H1 (cell line): ENCODE measurements at regions not wholly inside any gene's neighbourhood (a gene's known extent, or its start where the extent isn't known, plus 50 kb on each side); places are given as distances from the start of the nearest gene placed in this dataset.
A peak's percentile ranks its signal among the peaks of the same experiment; 100 is the strongest.

Experiments
- CTCF ChIA-PET: fragments of 300-600 bp; sonication (Branson Sonifier 250); formaldehyde crosslinking; loops from one replicate; lab custom pipeline; 2021; ENCODE audit not compliant: partially characterized antibody; lab: Charles Lee
- POLR2A ChIA-PET: fragments of 300-600 bp; sonication (Branson Sonifier 250); formaldehyde crosslinking; loops from one replicate; lab custom pipeline; 2021; ENCODE audit warnings: inconsistent platforms; ENCODE audit not compliant: partially characterized antibody; lab: Charles Lee
- DNase-seq, 2 experiments: peaks; one replicate each; pipeline versions ENCODE4 v3.0.0 to v3.0.0-alpha.2; 2010 to 2022; ENCODE audit warnings: low spot score in 2 of 2, low read depth in 1 of 2, mixed read lengths in 1 of 2
- FAIRE-seq: peaks from 2 replicates; lab custom pipeline; 2011; peaks lifted over from hg19 to GRCh38; lab: Jason Lieb, UNC
- H2AFZ ChIP-seq: 2 replicates; pipeline ENCODE4 v1.8.1; 2012; ENCODE audit warnings: low read length, inconsistent platforms
- H2AK5ac ChIP-seq: 2 replicates; pipeline ENCODE4 v1.6.1; 2013; ENCODE audit warnings: low read depth, low read length
- H2BK120ac ChIP-seq: replicated peaks from 2 replicates; pipeline ENCODE3; 2013; ENCODE audit warnings: low read depth, low read length, inconsistent platforms
- H2BK12ac ChIP-seq: 2 replicates; pipeline ENCODE4 v1.6.1; 2013; ENCODE audit warnings: low read depth, low read length
- H2BK15ac ChIP-seq: 2 replicates; pipeline ENCODE4 v1.6.1; 2013; ENCODE audit warnings: low read length
- H2BK20ac ChIP-seq: 2 replicates; pipeline ENCODE4 v1.6.1; 2013; ENCODE audit warnings: low read length
- H2BK5ac ChIP-seq: 2 replicates; pipeline ENCODE4 v1.6.1; 2013; ENCODE audit warnings: low read depth, low read length
- H3K14ac ChIP-seq: 2 replicates; pipeline ENCODE4 v1.6.1; 2013; ENCODE audit warnings: inconsistent platforms; ENCODE audit not compliant: insufficient read length
- H3K18ac ChIP-seq: 2 replicates; pipeline ENCODE4 v1.6.1; 2013; ENCODE audit warnings: low read length; ENCODE audit errors: extremely low read depth
- H3K23ac ChIP-seq: 2 replicates; pipeline ENCODE4 v1.6.1; 2013; ENCODE audit warnings: inconsistent platforms; ENCODE audit not compliant: insufficient read length
- H3K23me2 ChIP-seq: 2 replicates; pipeline ENCODE4 v1.6.1; 2013; ENCODE audit warnings: low read depth, low read length
- H3K27ac ChIP-seq: 2 replicates; pipeline ENCODE4 v1.6.1; 2011; ENCODE audit warnings: low read depth, low read length, inconsistent platforms
- H3K27me3 ChIP-seq, 4 experiments: replicated peaks in 1 of 4; 1 replicate in 1 of 4; 2 replicates in 3 of 4; pipeline versions ENCODE4 v1.6.1 to v1.8.1; 2011 to 2013; ENCODE audit warnings: low read length in 3 of 4, mild to moderate bottlenecking in 3 of 4, inconsistent platforms in 2 of 4, mixed read lengths in 2 of 4, moderate library complexity in 1 of 4; ENCODE audit not compliant: control insufficient read depth in 3 of 4, insufficient read depth in 3 of 4; ENCODE audit errors: extremely low read depth in 1 of 4
- H3K36me3 ChIP-seq, 4 experiments: 2 replicates each; pipeline versions ENCODE4 v1.6.1 to v1.8.1; 2011 to 2013; ENCODE audit warnings: mild to moderate bottlenecking in 4 of 4, low read length in 3 of 4, moderate library complexity in 2 of 4, control low read depth in 1 of 4, inconsistent platforms in 1 of 4; ENCODE audit not compliant: insufficient read depth in 4 of 4, control insufficient read depth in 2 of 4
- H3K4ac ChIP-seq: replicated peaks from 2 replicates; pipeline ENCODE3; 2013; ENCODE audit warnings: low read length, low read depth, mixed read lengths, inconsistent platforms; ENCODE audit not compliant: insufficient read length
- H3K4me1 ChIP-seq, 4 experiments: replicated peaks in 1 of 4; 1 replicate in 1 of 4; 2 replicates in 3 of 4; pipeline versions ENCODE4 v1.6.1 to v1.8.1; 2011 to 2013; ENCODE audit warnings: low read length in 3 of 4, inconsistent platforms in 2 of 4, mixed read lengths in 1 of 4; ENCODE audit not compliant: insufficient read depth in 4 of 4, control insufficient read depth in 3 of 4
- H3K4me2 ChIP-seq, 2 experiments: 2 replicates each; pipeline versions ENCODE4 v1.6.1 to v1.8.1; 2011 to 2013; ENCODE audit warnings: low read depth in 2 of 2, low read length in 2 of 2, control low read depth in 1 of 2, inconsistent platforms in 1 of 2, mild to moderate bottlenecking in 1 of 2; ENCODE audit not compliant: insufficient read depth in 1 of 2
- H3K4me3 ChIP-seq, 4 experiments: fragments of 200-600, 300-600 bp in 1 of 4; sonication (generic), shearing (Covaris generic), sonication (Bioruptor Twin) in 1 of 4; 2 replicates each; pipeline versions ENCODE4 v1.5.1 to v1.8.1; 2011 to 2016; ENCODE audit warnings: low read length in 4 of 4, low read depth in 3 of 4, control low read depth in 2 of 4, inconsistent platforms in 2 of 4, mild to moderate bottlenecking in 2 of 4, mixed read lengths in 1 of 4, moderate library complexity in 1 of 4; ENCODE audit not compliant: insufficient read depth in 2 of 4; ENCODE audit errors: extremely low read depth in 1 of 4
- H3K56ac ChIP-seq: replicated peaks from 2 replicates; pipeline ENCODE3; 2013; ENCODE audit warnings: low read depth, mild to moderate bottlenecking, mixed read lengths, low read length, inconsistent platforms; ENCODE audit not compliant: insufficient read length
- H3K79me1 ChIP-seq: 2 replicates; pipeline ENCODE4 v1.6.1; 2013; ENCODE audit warnings: low read depth, low read length, control low read depth
- H3K79me2 ChIP-seq, 2 experiments: 2 replicates each; pipeline versions ENCODE4 v1.6.1 to v1.8.1; 2012 to 2013; ENCODE audit warnings: low read length in 2 of 2, mild to moderate bottlenecking in 2 of 2, inconsistent platforms in 1 of 2; ENCODE audit not compliant: insufficient read depth in 2 of 2, control insufficient read depth in 1 of 2
- H3K9ac ChIP-seq, 4 experiments: replicated peaks in 1 of 4; 1 replicate in 1 of 4; 2 replicates in 3 of 4; pipeline versions ENCODE4 v1.6.1 to v1.8.1; 2011 to 2013; ENCODE audit warnings: low read depth in 3 of 4, low read length in 3 of 4, control low read depth in 2 of 4, mild to moderate bottlenecking in 2 of 4, moderate library complexity in 2 of 4, inconsistent platforms in 1 of 4; ENCODE audit errors: extremely low read depth in 1 of 4
- H3K9me3 ChIP-seq, 2 experiments: 2 replicates each; pipeline versions ENCODE4 v1.6.1 to v1.8.1; 2012 to 2013; ENCODE audit warnings: mild to moderate bottlenecking in 2 of 2, moderate library complexity in 2 of 2, control low read depth in 1 of 2, inconsistent platforms in 1 of 2, low read depth in 1 of 2, low read length in 1 of 2, mixed read lengths in 1 of 2; ENCODE audit not compliant: insufficient read depth in 2 of 2
- H4K20me1 ChIP-seq, 2 experiments: replicated peaks in 1 of 2; 2 replicates each; pipeline versions ENCODE3 to v1.8.1; 2011 to 2013; ENCODE audit warnings: inconsistent platforms in 2 of 2, low read length in 2 of 2, mild to moderate bottlenecking in 1 of 2; ENCODE audit not compliant: insufficient read depth in 2 of 2, control insufficient read depth in 1 of 2
- H4K5ac ChIP-seq: 2 replicates; pipeline ENCODE4 v1.6.1; 2013; ENCODE audit warnings: low read length, low read depth, mixed read lengths, inconsistent platforms; ENCODE audit not compliant: insufficient read length
- H4K8ac ChIP-seq: 2 replicates; pipeline ENCODE4 v1.8.0; 2013; ENCODE audit warnings: mild to moderate bottlenecking, moderate library complexity, low read length, inconsistent platforms; ENCODE audit not compliant: insufficient read depth; ENCODE audit errors: extremely low read depth
- H4K91ac ChIP-seq: replicated peaks from 2 replicates; pipeline ENCODE3; 2013; ENCODE audit warnings: low read length, mixed read lengths, inconsistent platforms; ENCODE audit not compliant: insufficient read length
- CBX8 ChIP-seq: fragments of 300-800, 300-1000 bp; sonication (generic); IDR thresholded peaks from 2 replicates; pipeline ENCODE4 v1.7.1; 2016; ENCODE audit warnings: low read depth, low read length, borderline replicate concordance
- HDAC6 ChIP-seq: IDR thresholded peaks from one replicate; pipeline ENCODE4 v1.7.1; 2012; ENCODE audit warnings: low read depth, mild to moderate bottlenecking, inconsistent platforms, low read length, moderate library complexity
- KDM4A ChIP-seq: IDR thresholded peaks from one replicate; pipeline ENCODE4 v1.7.1; 2012; ENCODE audit warnings: low read depth, mild to moderate bottlenecking, moderate library complexity, low read length, inconsistent platforms; ENCODE audit not compliant: severe bottlenecking
- SRF ChIP-seq: IDR thresholded peaks from 2 replicates; pipeline ENCODE4 v1.6.1; 2011; ENCODE audit warnings: mild to moderate bottlenecking, low read depth, low read length, moderate library complexity
- WGBS, 2 experiments: shearing (Covaris generic) in 1 of 2; methylation state at CpG; one replicate each; pipeline versions ENCODE4 v1.1.6 to v1.1.7; 2013 to 2015; ENCODE audit warnings: low lambda C conversion rate in 2 of 2, mixed read lengths in 2 of 2, inconsistent platforms in 1 of 2, low coverage in 1 of 2, missing lambda C conversion rate in 1 of 2; ENCODE audit not compliant: insufficient replicate concordance in 2 of 2, insufficient coverage in 1 of 2, insufficient read length in 1 of 2; ENCODE audit errors: extremely low coverage in 1 of 2, missing lambda C conversion rate in 1 of 2; 5-methylcytosine and 5-hydroxymethylcytosine counted together
- TF ChIP-seq, protein P1 (sequence below): IDR thresholded peaks from 2 replicates; pipeline ENCODE4 v1.6.1; 2011; ENCODE audit warnings: low read length, improper control_type of control experiment

DNA sequence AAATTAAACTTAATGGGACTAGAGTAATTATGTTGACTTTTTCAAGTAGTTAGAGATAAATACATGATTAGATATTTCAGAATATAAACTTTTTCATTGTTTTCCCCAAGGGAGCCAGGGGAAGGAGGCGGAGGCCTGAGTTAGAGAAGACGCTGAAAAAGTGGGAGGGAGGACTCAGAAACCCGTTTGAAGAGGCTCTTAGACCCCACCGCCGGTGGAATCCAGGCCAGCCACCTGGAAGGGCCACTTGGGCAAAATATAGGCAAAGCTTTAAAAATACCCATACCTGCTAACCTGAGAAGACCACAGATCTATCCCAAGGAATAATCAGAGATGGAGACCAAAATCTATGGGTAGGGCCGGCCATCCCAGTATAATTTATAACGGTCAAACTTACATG, 242.6 kb downstream of the PTPRU start:
- H3K79me1 ChIP-seq, result no peaks in the 10 kb centered on the region
- no peaks in the 10 kb centered on the region for H4K20me1 ChIP-seq
- WGBS, 2 experiments, result 44% methylated on average over 7 of the region's 7 CpGs; no CpG with 5 or more reads in 1 of the 2 experiments
- H3K27ac ChIP-seq, result no peak overlapping the region
- H2BK20ac ChIP-seq, result no peak overlapping the region
- H2BK15ac ChIP-seq, result no peak overlapping the region
- no peak overlapping the region for H2BK12ac ChIP-seq
- H3K79me2 ChIP-seq, result no peaks in the 10 kb centered on the region
- H3K18ac ChIP-seq, result no peak overlapping the region
- no peak overlapping the region for H3K56ac ChIP-seq
- no peak overlapping the region for H2BK5ac ChIP-seq
- H2AFZ ChIP-seq, result no peak overlapping the region
- H3K4me2 ChIP-seq, result peak overlapping the region; percentile 49 to 71
- no peak overlapping the region for H3K4ac ChIP-seq
- CTCF ChIA-PET, result interaction anchor here (0.8 to 1.1 kb wide), 3 partner anchors 11 to 239 kb away, joined by 3 read pairs; no protein-coding TSS in a partner anchor
- no peak overlapping the region for H4K5ac ChIP-seq
- TF ChIP-seq, protein P1, sequence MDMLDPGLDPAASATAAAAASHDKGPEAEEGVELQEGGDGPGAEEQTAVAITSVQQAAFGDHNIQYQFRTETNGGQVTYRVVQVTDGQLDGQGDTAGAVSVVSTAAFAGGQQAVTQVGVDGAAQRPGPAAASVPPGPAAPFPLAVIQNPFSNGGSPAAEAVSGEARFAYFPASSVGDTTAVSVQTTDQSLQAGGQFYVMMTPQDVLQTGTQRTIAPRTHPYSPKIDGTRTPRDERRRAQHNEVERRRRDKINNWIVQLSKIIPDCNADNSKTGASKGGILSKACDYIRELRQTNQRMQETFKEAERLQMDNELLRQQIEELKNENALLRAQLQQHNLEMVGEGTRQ, result no peak
- TF ChIP-seq SRF, result no peak
- TF ChIP-seq HDAC6, result no peak
- TF ChIP-seq KDM4A, result peak; percentile 6
- TF ChIP-seq CBX8, result no peak
- H3K9me3 ChIP-seq, result no peaks in the 10 kb centered on the region
- H4K91ac ChIP-seq, result no peak overlapping the region
- no peak for FAIRE-seq
- no peak overlapping the region for H3K23ac ChIP-seq
- no peaks in the 10 kb centered on the region for H3K36me3 ChIP-seq
- H3K23me2 ChIP-seq, result no peaks in the 10 kb centered on the region; the same call in 1 of the 2 replicates
- H2BK120ac ChIP-seq, result no peak overlapping the region
- H3K14ac ChIP-seq, result no peak overlapping the region
- H3K9ac ChIP-seq, result no peak overlapping the region
- DNase-seq, result no peak
- no peak overlapping the region for H2AK5ac ChIP-seq
- H3K4me1 ChIP-seq, result peaks cover 0 to 12% (median 4%) of the 10 kb centered on the region in 4 experiments; a peak in 3 of 7 replicates
- H3K27me3 ChIP-seq, result peaks cover 0 to 5% (median 0%) of the 10 kb centered on the region in 4 experiments; a peak in 2 of 7 replicates
- no peak overlapping the region for H4K8ac ChIP-seq
- peak overlapping the region; percentile 26 to 58 (median 40); a peak in 6 of 8 replicates for H3K4me3 ChIP-seq
- POLR2A ChIA-PET, result no interaction called here
